Lower lobe of right lung (tissue), 2 donors: ENCODE measurements at regions not wholly inside any gene's neighbourhood (a gene's known extent, or its start where the extent isn't known, plus 50 kb on each side); places are given as distances from the start of the nearest gene placed in this dataset.

Experiments used
- ATAC-seq, 2 donors: fragments of 200-7000 bp; cut with Tn5 transposase; one replicate each; pipeline ENCODE4 v1.9.1; 2020 to 2022; ENCODE audit warnings: mild to moderate bottlenecking in 2 of 2, moderate library complexity in 2 of 2
- DNase-seq: peaks from one replicate; pipeline ENCODE4 v3.0.0-alpha.2; 2020
- H3K27ac ChIP-seq: fragments of 200-600 bp; one replicate; pipeline ENCODE4 v1.8.0; 2022
- H3K27me3 ChIP-seq: fragments of 200-600 bp; one replicate; pipeline ENCODE4 v1.8.0; 2022; ENCODE audit warnings: low read depth
- H3K36me3 ChIP-seq: fragments of 200-600 bp; one replicate; pipeline ENCODE4 v1.8.0; 2022; ENCODE audit warnings: mild to moderate bottlenecking
- H3K4me1 ChIP-seq: fragments of 200-600 bp; one replicate; pipeline ENCODE4 v1.8.0; 2022
- H3K4me3 ChIP-seq: fragments of 200-600 bp; one replicate; pipeline ENCODE4 v1.8.0; 2022; ENCODE audit warnings: mild to moderate bottlenecking
- H3K9me3 ChIP-seq: fragments of 200-600 bp; one replicate; pipeline ENCODE4 v1.8.0; 2022
- CTCF ChIP-seq: fragments of 200-600 bp; IDR thresholded peaks from one replicate; pipeline ENCODE4 v1.8.0; 2022; ENCODE audit warnings: antibody characterized with exemption, mild to moderate bottlenecking
- intact Hi-C: fragments of 100-400 bp; cut with DNase I; formaldehyde crosslinking; loops from one replicate; pipeline ENCODE4 v1.11.0; 2022
- donor health status: DM: no; HTN: yes; CAD: no; lungs with severe emphysema.

- H3K36me3 ChIP-seq: no peaks in the 10 kb centered on the region
- intact Hi-C loops: no loop called here
- ATAC-seq (no peak), DNase-seq (no peak)
- H3K27me3 ChIP-seq: no peaks in the 10 kb centered on the region
- TF ChIP-seq CTCF: no peak
- H3K27ac ChIP-seq: no peak overlapping the region
- no peaks in the 10 kb centered on the region for H3K9me3 ChIP-seq
- H3K4me1 ChIP-seq: no peaks in the 10 kb centered on the region
- no peak overlapping the region for H3K4me3 ChIP-seq
Observed at GRCh38 chr5:8953911-8954438, 591.9 kb downstream of the SEMA5A start.

GRCh38 chr5:8954801-8955200, 591.1 kb downstream of the SEMA5A start:
- H3K36me3 ChIP-seq: no peaks in the 10 kb centered on the region
- H3K9me3 ChIP-seq: no peaks in the 10 kb centered on the region
- no peak overlapping the region for H3K4me3 ChIP-seq
- H3K27ac ChIP-seq: no peak overlapping the region
- H3K27me3 ChIP-seq: no peaks in the 10 kb centered on the region
- DNase-seq: no peak
- no peak for TF ChIP-seq CTCF
- no peaks in the 10 kb centered on the region for H3K4me1 ChIP-seq
- intact Hi-C loops: no loop called here
- ATAC-seq: no peak

DNA sequence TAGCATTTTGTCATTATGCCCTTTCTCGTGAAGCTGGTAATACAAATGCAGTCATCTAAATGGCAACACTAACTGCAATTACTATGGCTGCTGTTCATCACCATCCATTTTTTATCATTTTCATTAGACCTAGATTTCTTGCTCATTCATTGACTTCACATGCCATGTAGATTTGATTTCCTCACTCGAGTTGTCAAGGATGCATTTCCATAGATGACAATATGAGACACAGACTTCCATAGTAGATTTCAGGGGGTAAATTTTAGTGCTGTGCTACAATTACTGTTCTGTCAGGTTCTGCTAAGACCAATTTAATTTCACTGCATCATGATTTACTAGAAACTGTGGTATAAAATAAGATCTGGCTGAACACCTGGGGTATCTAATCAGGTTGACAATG, 589.2 kb downstream of the SEMA5A start:
- H3K4me3 ChIP-seq: no peak overlapping the region
- H3K36me3 ChIP-seq: no peaks in the 10 kb centered on the region
- H3K27ac ChIP-seq: no peak overlapping the region
- DNase-seq (no peak), ATAC-seq (no peak)
- TF ChIP-seq CTCF: no peak
- intact Hi-C loops: no loop called here
- H3K9me3 ChIP-seq: no peaks in the 10 kb centered on the region
- H3K4me1 ChIP-seq: no peaks in the 10 kb centered on the region
- H3K27me3 ChIP-seq: no peaks in the 10 kb centered on the region

- Histone ChIP-seq H3K4me3 (no peak overlapping the region), H3K9me3 (no peaks in the 10 kb centered on the region), H3K27me3 (no peaks in the 10 kb centered on the region), H3K36me3 (no peaks in the 10 kb centered on the region), H3K4me1 (no peaks in the 10 kb centered on the region), H3K27ac (no peak overlapping the region)
- no peak for DNase-seq
- no peak for TF ChIP-seq CTCF
- intact Hi-C loops: no loop called here
- ATAC-seq: no peak
Observed at GRCh38 chr5:8958602-8959001, 587.3 kb downstream of the SEMA5A start.

DNA sequence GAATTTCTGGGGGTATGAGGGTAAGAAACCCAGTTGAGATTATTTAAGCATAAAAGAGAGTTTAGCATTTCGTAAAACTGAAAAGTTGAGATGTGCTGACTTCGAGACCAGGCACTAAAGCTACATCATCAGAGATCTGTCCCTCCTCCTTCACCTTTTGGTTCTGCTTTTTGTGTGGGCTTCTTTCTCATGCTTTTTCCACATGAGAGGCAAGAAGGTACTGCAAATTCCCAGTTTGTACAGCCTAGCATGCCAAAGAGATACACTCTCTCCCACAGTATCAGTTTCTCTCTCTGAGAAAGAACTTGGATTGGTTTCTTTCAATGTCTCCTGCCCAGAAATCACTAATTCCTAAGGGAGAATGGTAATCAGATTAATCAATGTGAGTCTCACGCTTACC, 584.7 kb downstream of the SEMA5A start:
- Histone ChIP-seq H3K4me1 (no peaks in the 10 kb centered on the region), H3K36me3 (no peaks in the 10 kb centered on the region), H3K27me3 (no peaks in the 10 kb centered on the region), H3K27ac (no peak overlapping the region), H3K4me3 (no peak overlapping the region), H3K9me3 (no peaks in the 10 kb centered on the region)
- TF ChIP-seq CTCF: no peak
- ATAC-seq: no peak
- intact Hi-C loops: no loop called here
- DNase-seq: no peak

- Histone ChIP-seq H3K36me3 (no peaks in the 10 kb centered on the region), H3K4me3 (no peak overlapping the region), H3K27ac (no peak overlapping the region), H3K4me1 (no peaks in the 10 kb centered on the region), H3K27me3 (no peaks in the 10 kb centered on the region), H3K9me3 (no peaks in the 10 kb centered on the region)
- no peak for TF ChIP-seq CTCF
- no peak for ATAC-seq
- intact Hi-C loops: no loop called here
- no peak for DNase-seq
Observed at GRCh38 chr5:8961956-8962355, 583.9 kb downstream of the SEMA5A start.
